Coronary artery (tissue), 2 donors: ENCODE measurements at regions not wholly inside any gene's neighbourhood (a gene's known extent, or its start where the extent isn't known, plus 50 kb on each side); places are given as distances from the start of the nearest gene placed in this dataset.

Source experiments
- DNase-seq: peaks from one replicate; pipeline ENCODE4 v3.0.0-alpha.2; 2017; ENCODE audit warnings: low spot score
- H3K27ac ChIP-seq, 2 donors: fragments of 200-600 bp; sonication (generic); one replicate each; pipeline ENCODE4 v1.5.1; 2016 to 2019
- H3K4me3 ChIP-seq: fragments of 200-600 bp; sonication (generic); 2 replicates; pipeline ENCODE4 v1.5.1; 2016; ENCODE audit warnings: mild to moderate bottlenecking, moderate library complexity
- CTCF ChIP-seq: fragments of 200-600 bp; sonication (generic); IDR thresholded peaks from one replicate; pipeline ENCODE4 v1.5.1; 2019; ENCODE audit warnings: antibody characterized with exemption

GRCh38 chr12:94731733-94732360 lies 81.5 kb upstream of the TMCC3 start:
- no peak overlapping the region for H3K4me3 ChIP-seq
- no peak for TF ChIP-seq CTCF
- no peak for DNase-seq
- H3K27ac ChIP-seq: no peak overlapping the region

- Histone ChIP-seq H3K27ac (no peak overlapping the region), H3K4me3 (no peak overlapping the region)
- DNase-seq: no peak
- no peak for TF ChIP-seq CTCF
Observed at GRCh38 chr12:94730847-94731246, 80.5 kb upstream of the TMCC3 start.

- TF ChIP-seq CTCF: no peak
- Histone ChIP-seq H3K27ac (no peak overlapping the region), H3K4me3 (no peak overlapping the region)
- no peak for DNase-seq
Observed at GRCh38 chr12:94726236-94726835, 76.0 kb upstream of the TMCC3 start.

GRCh38 chr12:94725375-94726168 lies 75.2 kb upstream of the TMCC3 start:
- no peak overlapping the region for H3K4me3 ChIP-seq
- DNase-seq: no peak
- H3K27ac ChIP-seq: no peak overlapping the region
- no peak for TF ChIP-seq CTCF

GRCh38 chr12:94722664-94723063 lies 72.3 kb upstream of the TMCC3 start:
- DNase-seq: no peak
- Histone ChIP-seq H3K4me3 (no peak overlapping the region), H3K27ac (no peak overlapping the region)
- TF ChIP-seq CTCF: no peak

- Histone ChIP-seq H3K4me3 (no peak overlapping the region), H3K27ac (no peak overlapping the region)
- no peak for TF ChIP-seq CTCF
- no peak for DNase-seq
Observed at GRCh38 chr12:94721173-94721572, 70.8 kb upstream of the TMCC3 start.
